CD14-positive monocyte (primary cell): ENCODE measurements at regions not wholly inside any gene's neighbourhood (a gene's known extent, or its start where the extent isn't known, plus 50 kb on each side); places are given as distances from the start of the nearest gene placed in this dataset.

ENCODE experiments used
- DNase-seq, 3 donors: peaks; one replicate each; pipeline ENCODE4 v3.0.0-alpha.2; 2011 to 2022
- H2AFZ ChIP-seq: 2 replicates; pipeline ENCODE4 v1.6.0; 2012; ENCODE audit warnings: mild to moderate bottlenecking, low read depth, low read length, inconsistent platforms; ENCODE audit not compliant: insufficient read depth, poor library complexity, severe bottlenecking
- H3K27ac ChIP-seq, 2 donors: 1 replicate in 1 of 2; 2 replicates in 1 of 2; pipeline ENCODE4 v1.5.1; 2012 to 2013; ENCODE audit warnings: low read length in 2 of 2, control low read depth in 1 of 2, inconsistent platforms in 1 of 2, low read depth in 1 of 2, mild to moderate bottlenecking in 1 of 2
- H3K27me3 ChIP-seq, 2 donors: one replicate each; pipeline versions ENCODE4 v1.6.0 to v1.6.1; 2011 to 2013; ENCODE audit warnings: low read length in 2 of 2; ENCODE audit not compliant: control insufficient read depth in 2 of 2, insufficient read depth in 2 of 2
- H3K36me3 ChIP-seq, 2 donors: replicated peaks in 1 of 2; 1 replicate in 1 of 2; 2 replicates in 1 of 2; pipeline versions ENCODE4 v1.5.1 to v1.6.1; 2012 to 2013; ENCODE audit warnings: low read length in 2 of 2, control low read depth in 1 of 2, inconsistent platforms in 1 of 2, mild to moderate bottlenecking in 1 of 2; ENCODE audit not compliant: insufficient read depth in 2 of 2, control insufficient read depth in 1 of 2
- H3K4me1 ChIP-seq, 2 donors: 1 replicate in 1 of 2; 2 replicates in 1 of 2; pipeline versions ENCODE4 v1.5.1 to v1.6.1; 2012 to 2013; ENCODE audit warnings: low read length in 2 of 2, control low read depth in 1 of 2, inconsistent platforms in 1 of 2, mild to moderate bottlenecking in 1 of 2, moderate library complexity in 1 of 2; ENCODE audit not compliant: insufficient read depth in 2 of 2, control insufficient read depth in 1 of 2
- H3K4me2 ChIP-seq: replicated peaks from 2 replicates; pipeline ENCODE3; 2012; ENCODE audit warnings: low read length, moderate library complexity, mild to moderate bottlenecking; ENCODE audit not compliant: poor library complexity, severe bottlenecking; ENCODE audit errors: extremely low read depth
- H3K4me3 ChIP-seq, 3 experiments: fragments of 200-600 bp in 1 of 3; sonication (generic) in 1 of 3; replicated peaks in 1 of 3; 1 replicate in 2 of 3; 2 replicates in 1 of 3; pipeline ENCODE4 v1.5.1; 2011 to 2013; ENCODE audit warnings: low read length in 3 of 3, mild to moderate bottlenecking in 3 of 3, control low read depth in 2 of 3, low read depth in 2 of 3, inconsistent platforms in 1 of 3, moderate library complexity in 1 of 3
- H3K79me2 ChIP-seq: 2 replicates; pipeline ENCODE4 v1.6.0; 2012; ENCODE audit warnings: mild to moderate bottlenecking, control low read depth, inconsistent platforms, low read length, moderate library complexity; ENCODE audit not compliant: insufficient read depth
- H3K9ac ChIP-seq: 2 replicates; pipeline ENCODE4 v1.6.0; 2017; ENCODE audit warnings: low read length, mild to moderate bottlenecking; ENCODE audit not compliant: insufficient read depth, poor library complexity, severe bottlenecking
- H3K9me3 ChIP-seq, 2 donors: replicated peaks in 1 of 2; 1 replicate in 1 of 2; 2 replicates in 1 of 2; pipeline versions ENCODE4 v1.5.1 to v1.6.1; 2012 to 2013; ENCODE audit warnings: low read length in 2 of 2, control low read depth in 1 of 2; ENCODE audit not compliant: control insufficient read depth in 1 of 2, insufficient read depth in 1 of 2
- H4K20me1 ChIP-seq: 2 replicates; pipeline ENCODE4 v1.6.0; 2012; ENCODE audit warnings: mild to moderate bottlenecking, low read length, control low read depth, moderate library complexity; ENCODE audit not compliant: insufficient read depth
- H3K27ac Mint-ChIP-seq, 7 donors: one replicate each; pipeline ENCODE4 v1.8.0; 2020; ENCODE audit warnings: mild to moderate bottlenecking in 7 of 7, mixed read lengths in 7 of 7, moderate library complexity in 6 of 7, inconsistent platforms in 2 of 7
- H3K27me3 Mint-ChIP-seq, 3 donors: one replicate each; pipeline ENCODE4 v1.8.0; 2021 to 2022; ENCODE audit warnings: low read depth in 3 of 3, mild to moderate bottlenecking in 3 of 3, mixed read lengths in 3 of 3, moderate library complexity in 3 of 3, inconsistent platforms in 1 of 3
- H3K36me3 Mint-ChIP-seq, 2 donors: one replicate each; pipeline ENCODE4 v1.8.0; 2020; ENCODE audit warnings: mixed read lengths in 2 of 2, inconsistent platforms in 1 of 2, mild to moderate bottlenecking in 1 of 2
- H3K4me1 Mint-ChIP-seq: one replicate; pipeline ENCODE4 v1.8.0; 2020; ENCODE audit warnings: mild to moderate bottlenecking, mixed read lengths
- H3K4me3 Mint-ChIP-seq, 2 donors: one replicate each; pipeline ENCODE4 v1.8.0; 2020; ENCODE audit warnings: mild to moderate bottlenecking in 2 of 2, mixed read lengths in 2 of 2, moderate library complexity in 1 of 2
- H3K9me3 Mint-ChIP-seq, 7 donors: one replicate each; pipeline ENCODE4 v1.8.0; 2020 to 2022; ENCODE audit warnings: mixed read lengths in 7 of 7, mild to moderate bottlenecking in 6 of 7, moderate library complexity in 6 of 7, inconsistent platforms in 2 of 7
- CTCF ChIP-seq: fragments of 200-600 bp; IDR thresholded peaks from one replicate; pipeline ENCODE4 v1.8.0; 2022; ENCODE audit warnings: antibody characterized with exemption, mild to moderate bottlenecking
- WGBS: methylation state at CpG from one replicate; pipeline ENCODE4 v1.1.5; 2013; ENCODE audit warnings: missing lambda C conversion rate; ENCODE audit not compliant: insufficient coverage; 5-methylcytosine and 5-hydroxymethylcytosine counted together
- intact Hi-C, 2 donors: fragments of 100-400 bp; cut with micrococcal nuclease; formaldehyde crosslinking; loops; one replicate each; pipeline versions ENCODE4 v1.15.0 to v1.15.1; 2023

GRCh38 chr9:91056486-91056885 is 254.9 kb downstream of the SYK start:
- no peak for TF ChIP-seq CTCF
- Histone ChIP-seq H3K9ac (no peak overlapping the region), H3K27ac (no peak overlapping the region), H3K4me1 (peaks cover 12 to 13% of the 10 kb centered on the region in 2 donors), H3K27me3 (no peaks in the 10 kb centered on the region), H4K20me1 (no peaks in the 10 kb centered on the region), H3K79me2 (no peaks in the 10 kb centered on the region), H2AFZ (no peak overlapping the region), H3K9me3 (no peaks in the 10 kb centered on the region), H3K4me3 (no peak overlapping the region), H3K4me2 (no peak overlapping the region), H3K36me3 (no peaks in the 10 kb centered on the region)
- peaks cover 0 to 9% (median 2%) of the 10 kb centered on the region in 3 donors for H3K27me3 Mint-ChIP-seq
- intact Hi-C loops: no loop called here
- peaks cover 18% of the 10 kb centered on the region for H3K4me1 Mint-ChIP-seq
- H3K9me3 Mint-ChIP-seq: peaks cover 0 to under 1% (median 0%) of the 10 kb centered on the region in 7 donors
- WGBS: 100% methylated on average over 2 of the region's 4 CpGs
- DNase-seq: no peak
- no peak overlapping the region for H3K27ac Mint-ChIP-seq
- H3K36me3 Mint-ChIP-seq: no peaks in the 10 kb centered on the region
- H3K4me3 Mint-ChIP-seq: no peak overlapping the region

- Histone ChIP-seq H3K79me2 (no peaks in the 10 kb centered on the region), H3K27me3 (no peaks in the 10 kb centered on the region), H3K9me3 (no peaks in the 10 kb centered on the region), H2AFZ (no peak overlapping the region), H3K4me3 (no peak overlapping the region), H3K27ac (no peak overlapping the region), H3K4me1 (peaks cover 16 to 17% of the 10 kb centered on the region in 2 donors), H4K20me1 (no peaks in the 10 kb centered on the region), H3K36me3 (no peaks in the 10 kb centered on the region), H3K4me2 (no peak overlapping the region), H3K9ac (no peak overlapping the region)
- no peaks in the 10 kb centered on the region for H3K36me3 Mint-ChIP-seq
- no peak overlapping the region for H3K4me3 Mint-ChIP-seq
- DNase-seq: no peak
- no peaks in the 10 kb centered on the region for H3K9me3 Mint-ChIP-seq
- no peak overlapping the region for H3K27ac Mint-ChIP-seq
- TF ChIP-seq CTCF: no peak
- peaks cover 22% of the 10 kb centered on the region for H3K4me1 Mint-ChIP-seq
- intact Hi-C loops: no loop called here
- peaks cover 0 to 9% (median 2%) of the 10 kb centered on the region in 3 donors for H3K27me3 Mint-ChIP-seq
These were observed 255.3 kb downstream of the SYK start for GRCh38 chr9:91056917-91057316.
